ENCODE measurements at regions not wholly inside any gene's neighbourhood (a gene's known extent, or its start where the extent isn't known, plus 50 kb on each side); places are given as distances from the start of the nearest gene placed in this dataset.

GRCh38 chr11:95379479-95379878, 148.5 kb upstream of the SESN3 start:
- TF ChIP-seq CTCF (conservative IDR thresholded peaks at IDR 0.05; ENCODE audit: low read depth, low read length), result no peak
- TF ChIP-seq EZH2 (IDR thresholded peaks at IDR 0.05; ENCODE audit: borderline replicate concordance, low read depth, low read length, poor library complexity, severe bottlenecking), result no peak

All from A673 (cell line).